T-cell (primary cell): ENCODE measurements at regions not wholly inside any gene's neighbourhood (a gene's known extent, or its start where the extent isn't known, plus 50 kb on each side); places are given as distances from the start of the nearest gene placed in this dataset.

Source experiments
- ATAC-seq, 4 experiments: fragments of 200-7000 bp in 3 of 4; fragments of 150-1000 bp in 1 of 4; cut with Tn5 transposase; replicated peaks in 1 of 4; 1 replicate in 3 of 4; 2 replicates in 1 of 4; pipeline ENCODE4 v1.10.0; 2021; ENCODE audit warnings: moderate library complexity in 3 of 4, mild to moderate bottlenecking in 2 of 4, moderate number of reproducible peaks in 1 of 4
- CTCF ChIA-PET, 2 donors: fragments of 300-600 bp; sonication (Branson Sonifier 250); formaldehyde crosslinking; loops; one replicate each; lab custom pipeline; 2022; ENCODE audit warnings: antibody characterized with exemption in 2 of 2; lab: Charles Lee
- POLR2A ChIA-PET, 2 donors: fragments of 300-600 bp; sonication (Branson Sonifier 250); formaldehyde crosslinking; loops; one replicate each; lab custom pipeline; 2022; ENCODE audit warnings: antibody characterized with exemption in 2 of 2; lab: Charles Lee
- DNase-seq, 35 experiments: peaks; one replicate each; pipeline versions ENCODE4 v3.0.0 to v3.0.0-alpha.2; 2013 to 2023
- H3K27ac ChIP-seq: one replicate; pipeline ENCODE4 v1.5.1; 2013; ENCODE audit warnings: low read length
- H3K27me3 ChIP-seq, 2 experiments: replicated peaks in 1 of 2; 1 replicate in 1 of 2; 2 replicates in 1 of 2; pipeline versions ENCODE4 v1.6.1 to v1.7.0; 2013; ENCODE audit warnings: low read length in 1 of 2, mixed read lengths in 1 of 2; ENCODE audit not compliant: control insufficient read depth in 2 of 2, insufficient read depth in 2 of 2; ENCODE audit errors: extremely low read depth in 1 of 2
- H3K36me3 ChIP-seq, 2 donors: 1 replicate in 1 of 2; 2 replicates in 1 of 2; pipeline versions ENCODE4 v1.6.1 to v1.7.0; 2013; ENCODE audit warnings: low read length in 1 of 2; ENCODE audit not compliant: control insufficient read depth in 2 of 2, insufficient read depth in 1 of 2; ENCODE audit errors: extremely low read depth in 1 of 2
- H3K4me1 ChIP-seq, 2 experiments: 1 replicate in 1 of 2; 2 replicates in 1 of 2; pipeline versions ENCODE4 v1.6.1 to v1.7.0; 2013; ENCODE audit warnings: low read length in 2 of 2, mixed read lengths in 1 of 2; ENCODE audit not compliant: insufficient read depth in 2 of 2, control insufficient read depth in 1 of 2; ENCODE audit errors: extremely low read depth in 1 of 2
- H3K4me3 ChIP-seq, 2 donors: 1 replicate in 1 of 2; 2 replicates in 1 of 2; pipeline versions ENCODE4 v1.5.1 to v1.7.0; 2013; ENCODE audit warnings: mild to moderate bottlenecking in 2 of 2, low read length in 1 of 2, moderate library complexity in 1 of 2; ENCODE audit not compliant: control insufficient read depth in 1 of 2; ENCODE audit errors: extremely low read depth in 1 of 2
- H3K9me3 ChIP-seq: 2 replicates; pipeline ENCODE4 v1.7.0; 2013
- H3K27ac Mint-ChIP-seq, 2 donors: one replicate each; pipeline ENCODE4 v1.8.0; 2020 to 2021; ENCODE audit warnings: mild to moderate bottlenecking in 2 of 2, mixed read lengths in 2 of 2
- H3K27me3 Mint-ChIP-seq, 2 donors: one replicate each; pipeline ENCODE4 v1.8.0; 2021 to 2022; ENCODE audit warnings: mixed read lengths in 2 of 2
- H3K36me3 Mint-ChIP-seq: one replicate; pipeline ENCODE4 v1.8.0; 2021; ENCODE audit warnings: mixed read lengths
- H3K4me1 Mint-ChIP-seq, 3 donors: one replicate each; pipeline ENCODE4 v1.8.0; 2020 to 2022; ENCODE audit warnings: mixed read lengths in 3 of 3, mild to moderate bottlenecking in 1 of 3
- H3K4me3 Mint-ChIP-seq, 3 donors: one replicate each; pipeline ENCODE4 v1.8.0; 2020 to 2022; ENCODE audit warnings: mild to moderate bottlenecking in 3 of 3, mixed read lengths in 3 of 3, moderate library complexity in 3 of 3
- H3K9me3 Mint-ChIP-seq, 3 donors: one replicate each; pipeline ENCODE4 v1.8.0; 2020 to 2022; ENCODE audit warnings: mixed read lengths in 3 of 3
- WGBS: methylation state at CpG from one replicate; pipeline ENCODE4 v1.1.5; 2013; ENCODE audit warnings: missing lambda C conversion rate; ENCODE audit not compliant: insufficient coverage; 5-methylcytosine and 5-hydroxymethylcytosine counted together

DNA sequence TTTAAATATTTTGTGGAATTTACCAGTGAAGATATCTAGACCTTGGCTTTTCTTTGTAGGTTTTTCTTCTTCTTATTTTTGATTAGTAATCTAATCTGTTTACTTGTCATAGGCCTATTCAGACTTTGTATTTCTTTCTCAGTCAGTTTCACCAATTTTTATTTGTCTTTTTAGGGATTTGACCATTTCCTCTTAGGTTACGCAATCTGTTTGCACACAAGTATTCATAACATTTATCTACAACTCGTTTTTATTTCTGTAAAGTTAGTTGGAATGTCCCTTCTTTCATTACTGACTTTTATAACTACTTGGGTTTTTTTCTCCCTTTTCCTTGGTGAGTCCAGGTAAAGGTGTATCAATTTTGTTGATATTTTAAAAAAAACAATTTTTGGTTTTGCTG lies 545.7 kb downstream of the AACS start:
- Histone ChIP-seq H3K4me3 (no peak overlapping the region), H3K27me3 (no peaks in the 10 kb centered on the region), H3K36me3 (no peaks in the 10 kb centered on the region), H3K4me1 (no peaks in the 10 kb centered on the region), H3K9me3 (no peaks in the 10 kb centered on the region), H3K27ac (no peak overlapping the region)
- peaks cover 2 to 15% (median 5%) of the 10 kb centered on the region in 3 donors for H3K9me3 Mint-ChIP-seq
- CTCF ChIA-PET: no interaction called here
- no peak for DNase-seq
- no peak overlapping the region for H3K4me3 Mint-ChIP-seq
- POLR2A ChIA-PET: no interaction called here
- no peak overlapping the region for H3K27ac Mint-ChIP-seq
- H3K36me3 Mint-ChIP-seq: no peaks in the 10 kb centered on the region
- WGBS: no CpG with 5 or more reads among the region's 2 CpGs
- H3K27me3 Mint-ChIP-seq: no peaks in the 10 kb centered on the region
- H3K4me1 Mint-ChIP-seq: no peaks in the 10 kb centered on the region
- no peak for ATAC-seq

GRCh38 chr12:125614058-125614457 lies 548.8 kb downstream of the AACS start:
- Histone ChIP-seq H3K9me3 (no peaks in the 10 kb centered on the region), H3K36me3 (no peaks in the 10 kb centered on the region), H3K4me1 (no peaks in the 10 kb centered on the region), H3K27me3 (no peaks in the 10 kb centered on the region), H3K4me3 (no peak overlapping the region), H3K27ac (no peak overlapping the region)
- H3K9me3 Mint-ChIP-seq: peaks cover 0 to 15% (median 4%) of the 10 kb centered on the region in 3 donors
- H3K27ac Mint-ChIP-seq: no peak overlapping the region
- H3K27me3 Mint-ChIP-seq: no peaks in the 10 kb centered on the region
- no peaks in the 10 kb centered on the region for H3K36me3 Mint-ChIP-seq
- POLR2A ChIA-PET: no interaction called here
- CTCF ChIA-PET: no interaction called here
- no peak for DNase-seq
- no peak overlapping the region for H3K4me3 Mint-ChIP-seq
- no peak for ATAC-seq
- no peaks in the 10 kb centered on the region for H3K4me1 Mint-ChIP-seq
- no CpG with 5 or more reads among the region's 1 CpG for WGBS

DNA sequence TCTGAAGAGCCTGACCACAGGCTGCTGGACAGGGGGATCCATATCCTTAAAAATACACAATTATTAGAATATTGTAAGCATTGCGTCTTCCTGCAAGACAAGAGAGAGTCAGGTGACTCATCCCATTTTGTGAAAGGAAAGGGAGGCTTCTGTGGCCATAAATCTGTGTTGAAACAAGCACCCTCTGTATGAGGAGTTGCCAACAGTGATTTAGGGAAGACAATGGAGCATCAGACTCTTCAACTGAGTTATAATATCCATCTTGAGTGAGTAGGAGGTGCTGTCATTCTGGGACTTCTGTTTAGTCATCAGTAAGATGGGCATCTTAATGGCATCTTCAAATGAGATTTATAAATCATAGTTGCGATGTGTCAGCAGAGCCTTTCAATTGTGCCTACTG lies 554.5 kb downstream of the AACS start:
- CTCF ChIA-PET: no interaction called here
- no peak for DNase-seq
- H3K4me3 ChIP-seq: no peak overlapping the region
- no peak overlapping the region for H3K27ac Mint-ChIP-seq
- H3K4me3 Mint-ChIP-seq: no peak overlapping the region
- H3K27me3 Mint-ChIP-seq: peaks cover 0 to 5% of the 10 kb centered on the region in 2 donors
- WGBS: no CpG with 5 or more reads among the region's 2 CpGs
- no peaks in the 10 kb centered on the region for H3K9me3 ChIP-seq
- no peaks in the 10 kb centered on the region for H3K27me3 ChIP-seq
- peaks cover 4 to 15% (median 11%) of the 10 kb centered on the region in 3 donors for H3K9me3 Mint-ChIP-seq
- ATAC-seq: no peak
- H3K4me1 Mint-ChIP-seq: no peaks in the 10 kb centered on the region
- H3K4me1 ChIP-seq: no peaks in the 10 kb centered on the region
- H3K36me3 Mint-ChIP-seq: no peaks in the 10 kb centered on the region
- H3K36me3 ChIP-seq: no peaks in the 10 kb centered on the region
- H3K27ac ChIP-seq: no peak overlapping the region
- POLR2A ChIA-PET: no interaction called here

GRCh38 chr12:125633686-125634085 lies 568.5 kb downstream of the AACS start:
- CTCF ChIA-PET: no interaction called here
- Histone ChIP-seq H3K27me3 (no peaks in the 10 kb centered on the region), H3K9me3 (no peaks in the 10 kb centered on the region), H3K36me3 (no peaks in the 10 kb centered on the region), H3K4me1 (no peaks in the 10 kb centered on the region), H3K4me3 (no peak overlapping the region), H3K27ac (no peak overlapping the region)
- Mint-ChIP-seq H3K9me3 (peaks cover 0 to 4% (median 4%) of the 10 kb centered on the region in 3 donors), H3K27ac (no peak overlapping the region), H3K4me1 (no peaks in the 10 kb centered on the region), H3K27me3 (no peaks in the 10 kb centered on the region), H3K4me3 (no peak overlapping the region), H3K36me3 (no peaks in the 10 kb centered on the region)
- POLR2A ChIA-PET: no interaction called here
- ATAC-seq: no peak
- no peak for DNase-seq

DNA sequence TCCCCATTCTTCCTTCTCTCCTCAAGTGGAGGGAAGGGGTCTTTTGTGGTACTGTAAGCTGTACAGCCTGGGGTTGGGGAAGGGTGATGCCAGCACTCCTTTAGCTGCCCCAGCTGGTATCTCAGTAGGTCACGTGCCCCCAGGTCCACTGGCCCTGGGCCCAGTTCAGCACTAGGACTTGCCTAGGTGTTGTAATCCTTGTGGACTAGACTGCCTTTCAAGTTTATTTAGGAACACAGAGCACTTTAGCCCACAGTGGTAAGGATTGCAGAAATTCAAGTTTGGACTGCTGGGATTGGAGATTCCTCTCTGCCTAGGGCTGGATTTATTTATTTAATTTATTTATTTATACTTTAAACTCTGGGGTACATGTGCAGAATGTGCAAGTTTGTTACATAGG lies 569.6 kb downstream of the AACS start:
- no peak for ATAC-seq

GRCh38 chr12:125639826-125640225 lies 574.6 kb downstream of the AACS start:
- Histone ChIP-seq H3K27me3 (peaks cover 0 to 2% of the 10 kb centered on the region in 2 experiments), H3K9me3 (no peaks in the 10 kb centered on the region), H3K27ac (no peak overlapping the region), H3K36me3 (no peaks in the 10 kb centered on the region), H3K4me1 (no peaks in the 10 kb centered on the region), H3K4me3 (no peak overlapping the region)
- Mint-ChIP-seq H3K36me3 (no peaks in the 10 kb centered on the region), H3K27me3 (no peaks in the 10 kb centered on the region), H3K4me3 (no peak overlapping the region), H3K9me3 (peaks cover 0 to 3% (median 0%) of the 10 kb centered on the region in 3 donors), H3K27ac (no peak overlapping the region), H3K4me1 (no peaks in the 10 kb centered on the region)
- ATAC-seq: no peak
- CTCF ChIA-PET: no interaction called here
- POLR2A ChIA-PET: no interaction called here
- DNase-seq: no peak
- WGBS: 86% methylated on average over 13 of the region's 13 CpGs

More for the DNA sequence above, 569.6 kb downstream of the AACS start:
- H3K27ac Mint-ChIP-seq: no peak overlapping the region
- Histone ChIP-seq H3K27ac (no peak overlapping the region), H3K9me3 (no peaks in the 10 kb centered on the region), H3K4me1 (no peaks in the 10 kb centered on the region), H3K4me3 (no peak overlapping the region), H3K27me3 (peaks cover 0 to under 1% of the 10 kb centered on the region in 2 experiments), H3K36me3 (no peaks in the 10 kb centered on the region)
- no peak for DNase-seq
- WGBS: 62% methylated on average over 1 of the region's 1 CpG
- no peak overlapping the region for H3K4me3 Mint-ChIP-seq
- no peaks in the 10 kb centered on the region for H3K4me1 Mint-ChIP-seq
- H3K27me3 Mint-ChIP-seq: no peaks in the 10 kb centered on the region
- ChIA-PET CTCF (no interaction called here), POLR2A (no interaction called here)
- peaks cover 0 to 4% (median 4%) of the 10 kb centered on the region in 3 donors for H3K9me3 Mint-ChIP-seq
- no peaks in the 10 kb centered on the region for H3K36me3 Mint-ChIP-seq

DNA sequence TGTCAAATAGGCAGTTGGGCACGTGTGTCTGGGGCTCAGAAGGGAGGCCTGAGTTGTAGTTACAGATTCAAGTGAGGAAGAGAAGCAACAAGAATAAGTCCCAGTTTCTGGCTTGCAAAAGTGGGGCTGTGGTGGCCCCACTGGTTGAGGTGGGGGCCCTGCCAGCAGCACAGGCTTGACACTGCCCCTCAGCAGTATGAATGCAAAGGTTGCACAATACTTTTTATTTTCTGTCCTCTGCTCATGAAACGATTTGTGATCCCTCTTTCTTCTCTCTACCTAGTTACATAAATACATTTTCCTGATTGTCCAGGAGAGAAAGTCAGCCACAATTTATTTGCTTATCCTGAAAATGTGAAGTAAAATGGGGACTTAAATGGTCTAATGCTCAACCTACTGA lies 577.8 kb downstream of the AACS start:
- ATAC-seq (no peak), DNase-seq (no peak)
- H3K36me3 ChIP-seq: no peaks in the 10 kb centered on the region
- Mint-ChIP-seq H3K36me3 (no peaks in the 10 kb centered on the region), H3K27ac (no peak overlapping the region), H3K4me3 (no peak overlapping the region), H3K27me3 (no peaks in the 10 kb centered on the region), H3K9me3 (peaks cover 0 to 3% (median 2%) of the 10 kb centered on the region in 3 donors), H3K4me1 (no peaks in the 10 kb centered on the region)
- H3K9me3 ChIP-seq: no peaks in the 10 kb centered on the region
- WGBS: no CpG with 5 or more reads among the region's 2 CpGs
- H3K27ac ChIP-seq: no peak overlapping the region
- no peak overlapping the region for H3K4me3 ChIP-seq
- ChIA-PET POLR2A (no interaction called here), CTCF (no interaction called here)
- H3K27me3 ChIP-seq: peaks cover 0 to 2% of the 10 kb centered on the region in 2 experiments
- no peaks in the 10 kb centered on the region for H3K4me1 ChIP-seq
